EH (cell line): ENCODE measurements at regions not wholly inside any gene's neighbourhood (a gene's known extent, or its start where the extent isn't known, plus 50 kb on each side); places are given as distances from the start of the nearest gene placed in this dataset.
A peak's percentile ranks its signal among the peaks of the same experiment; 100 is the strongest.
"Not testable (repeated sequence)": the region's sequence is repeated elsewhere in the genome, so short reads cannot be mapped to it uniquely, and the experiment has no call there.

ENCODE experiments used
- DNase-seq: peaks from one replicate; pipeline ENCODE4 v3.0.0-alpha.2; 2015; ENCODE audit warnings: low read depth

DNA sequence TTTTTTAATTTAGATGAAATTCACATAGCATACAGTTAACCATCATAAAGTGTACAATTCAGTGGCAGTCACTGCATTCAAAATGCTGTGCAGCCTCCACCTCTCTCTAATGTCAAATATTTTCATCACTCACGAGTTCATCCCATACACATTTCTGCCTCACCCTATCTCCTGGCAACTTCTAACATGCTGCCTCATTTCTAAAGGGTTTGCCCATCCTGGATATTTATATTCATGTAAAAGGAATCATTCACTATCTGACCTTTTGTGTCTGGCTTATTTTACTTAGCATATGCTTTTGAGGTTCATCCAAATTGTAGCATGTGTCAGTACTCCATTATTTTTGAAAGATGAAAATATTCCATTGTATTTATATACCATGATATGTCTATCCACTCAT is 286.9 kb upstream of the VSTM2A start:
- no peak for DNase-seq

DNA sequence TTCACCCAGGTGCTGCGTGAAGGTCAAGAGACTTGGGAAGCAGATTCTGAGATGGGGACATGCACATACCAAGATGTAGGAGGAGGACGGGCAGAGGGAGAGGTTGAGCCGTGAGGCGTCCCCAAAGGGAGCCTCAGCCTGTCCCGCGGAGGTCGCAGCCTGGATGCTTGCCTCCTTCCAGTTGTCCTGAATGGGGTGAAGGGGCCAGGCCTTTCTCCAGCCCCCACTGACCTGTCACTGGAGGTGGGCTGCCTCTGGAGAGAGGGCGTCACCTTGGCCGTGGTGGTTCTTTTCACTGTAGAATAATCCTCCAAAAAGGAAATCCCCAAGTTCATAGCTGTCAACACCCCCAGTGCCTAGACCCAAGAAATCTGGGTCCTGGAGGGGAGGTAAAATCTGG is 283.0 kb upstream of the VSTM2A start:
- DNase-seq: no peak

DNA sequence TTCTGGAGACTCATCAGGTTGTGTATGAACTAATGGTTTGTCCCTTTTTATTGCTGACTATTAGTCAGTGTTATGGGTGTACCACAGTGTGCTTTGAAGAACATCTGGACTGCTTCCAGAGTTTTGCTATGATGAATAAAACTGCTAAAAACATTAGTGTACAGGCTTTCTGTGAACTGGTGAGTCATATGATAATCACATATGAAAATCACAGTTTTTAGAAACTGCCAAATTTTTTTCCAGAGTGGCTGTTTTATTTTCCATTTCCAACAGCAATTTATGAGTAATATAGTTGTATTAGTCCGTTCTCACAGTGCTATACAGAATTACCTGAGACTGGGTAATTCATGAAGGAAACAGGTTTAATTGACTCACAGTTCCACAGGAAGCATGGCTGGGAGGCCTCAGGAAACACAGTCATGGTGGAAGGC is 281.2 kb upstream of the VSTM2A start:
- peak; percentile 1 for DNase-seq

DNA sequence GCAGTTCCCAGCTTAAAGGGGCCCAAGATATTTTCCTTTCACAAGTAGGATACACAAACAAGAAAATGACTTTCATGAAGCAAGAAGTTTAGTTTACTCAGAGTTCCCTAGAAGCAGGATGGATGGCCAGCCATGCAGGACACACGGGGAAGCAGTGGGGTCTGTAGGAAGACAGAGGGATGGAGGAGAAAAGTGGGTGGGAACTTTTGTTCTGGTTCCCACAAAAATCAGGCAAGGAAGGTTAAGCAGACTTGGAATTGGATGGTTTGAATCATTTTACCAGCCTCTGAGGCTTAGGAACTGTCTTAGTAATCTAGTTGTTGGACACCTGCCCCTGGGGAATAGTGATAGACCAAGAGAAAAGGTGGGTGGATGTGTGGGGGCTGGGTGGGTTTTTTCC is 263.3 kb upstream of the VSTM2A start:
- no peak for DNase-seq

DNA sequence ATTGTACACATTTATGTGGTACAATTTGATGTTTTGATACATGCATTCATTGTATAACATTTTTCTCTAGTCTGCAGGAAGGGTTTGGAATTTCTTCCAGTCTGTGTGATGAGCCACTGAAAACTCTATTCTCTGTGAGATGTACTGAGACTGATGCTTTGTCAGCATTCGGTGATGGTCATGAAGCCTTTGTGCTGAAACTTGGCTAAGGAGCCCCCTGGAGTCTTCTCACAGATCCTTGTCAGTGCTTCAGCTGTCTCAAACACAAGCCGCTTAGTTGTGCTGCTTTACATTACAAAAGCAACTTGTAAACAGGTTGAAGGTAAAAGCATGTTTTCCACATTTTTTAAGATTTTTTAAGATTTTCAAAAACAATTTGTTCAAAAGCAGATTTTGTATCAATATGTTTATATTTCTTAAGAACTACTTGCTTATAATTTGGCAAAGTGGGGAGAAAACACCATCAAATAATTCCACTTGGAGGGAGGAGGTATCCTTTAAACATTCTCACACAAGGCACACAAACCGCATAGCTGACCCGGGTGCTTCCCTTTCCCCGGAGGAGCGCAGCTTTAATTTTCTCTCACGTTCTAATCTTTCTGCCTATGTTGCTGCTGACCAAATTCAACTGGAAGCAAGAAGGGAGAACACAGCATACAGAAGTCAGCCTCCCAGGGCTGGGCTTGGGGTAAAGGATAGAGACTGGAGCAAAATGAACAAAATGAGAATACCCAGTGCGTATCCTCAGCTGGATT is 249.8 kb upstream of the VSTM2A start:
- no peak for DNase-seq

DNA sequence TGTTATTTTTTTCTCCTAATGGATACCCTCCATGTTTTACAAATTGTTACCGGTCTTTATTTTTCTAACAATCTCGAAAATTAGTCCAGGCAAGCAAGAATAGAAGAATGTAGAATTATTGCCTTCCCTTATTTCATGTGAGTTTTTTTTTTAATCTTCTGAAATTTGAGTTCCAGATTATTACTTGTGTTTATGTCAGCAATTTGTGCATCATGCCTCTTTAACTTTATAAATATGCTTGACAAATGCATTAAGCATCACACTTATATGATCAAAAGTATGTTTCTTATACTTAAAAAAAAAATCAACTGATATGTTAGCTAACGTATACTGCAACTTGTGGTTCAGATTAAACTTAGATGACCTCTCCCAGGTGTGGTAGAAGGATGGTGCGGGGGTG is 242.7 kb upstream of the VSTM2A start:
- no peak for DNase-seq

DNA sequence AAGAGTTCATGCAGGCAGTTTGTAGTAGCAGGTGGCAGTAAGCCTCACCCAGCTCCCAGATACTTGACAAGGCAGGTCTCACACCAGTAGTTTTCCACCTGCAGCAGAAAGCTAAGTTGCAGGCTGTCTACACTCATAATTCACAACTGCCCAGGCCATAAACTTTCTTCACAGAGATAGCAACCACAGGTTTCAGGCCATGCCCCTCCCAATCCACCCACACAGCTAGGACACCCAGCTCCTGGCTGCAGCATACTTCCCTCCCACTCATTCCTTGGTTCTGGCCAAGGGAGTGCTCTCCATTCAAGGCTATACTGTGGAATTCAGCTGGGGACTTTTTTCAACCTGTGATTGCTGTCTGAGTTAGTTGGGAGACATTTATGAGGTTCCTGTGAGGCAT is 226.2 kb upstream of the VSTM2A start:
- not testable (repeated sequence) for DNase-seq

DNA sequence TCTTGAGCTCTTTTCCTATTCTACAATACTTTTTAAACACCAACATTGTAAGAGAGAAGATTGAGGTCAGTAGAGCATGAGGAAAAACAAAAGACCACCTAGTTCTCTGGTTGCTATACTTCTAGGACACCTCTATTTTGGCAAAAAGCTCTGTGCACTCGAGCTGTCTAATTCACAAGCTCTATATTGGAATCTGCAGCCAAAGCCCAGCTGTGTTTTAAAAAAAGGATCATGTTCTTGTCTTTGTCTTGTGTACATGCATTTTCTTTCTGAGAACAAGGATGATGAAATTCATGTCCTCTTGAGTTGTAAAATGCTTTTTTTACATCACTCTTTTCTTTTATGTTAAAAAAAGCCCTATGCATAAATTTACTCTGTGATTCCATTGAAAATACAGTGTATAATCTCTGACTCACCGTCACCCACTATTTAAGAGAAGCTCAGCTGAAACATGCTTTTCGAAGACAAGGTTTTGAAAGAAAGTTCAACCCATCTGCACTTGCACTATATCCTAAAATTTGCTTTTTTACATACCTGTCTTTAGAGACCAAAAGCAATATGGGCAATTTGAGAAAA is 215.5 kb upstream of the VSTM2A start:
- DNase-seq: no peak

DNA sequence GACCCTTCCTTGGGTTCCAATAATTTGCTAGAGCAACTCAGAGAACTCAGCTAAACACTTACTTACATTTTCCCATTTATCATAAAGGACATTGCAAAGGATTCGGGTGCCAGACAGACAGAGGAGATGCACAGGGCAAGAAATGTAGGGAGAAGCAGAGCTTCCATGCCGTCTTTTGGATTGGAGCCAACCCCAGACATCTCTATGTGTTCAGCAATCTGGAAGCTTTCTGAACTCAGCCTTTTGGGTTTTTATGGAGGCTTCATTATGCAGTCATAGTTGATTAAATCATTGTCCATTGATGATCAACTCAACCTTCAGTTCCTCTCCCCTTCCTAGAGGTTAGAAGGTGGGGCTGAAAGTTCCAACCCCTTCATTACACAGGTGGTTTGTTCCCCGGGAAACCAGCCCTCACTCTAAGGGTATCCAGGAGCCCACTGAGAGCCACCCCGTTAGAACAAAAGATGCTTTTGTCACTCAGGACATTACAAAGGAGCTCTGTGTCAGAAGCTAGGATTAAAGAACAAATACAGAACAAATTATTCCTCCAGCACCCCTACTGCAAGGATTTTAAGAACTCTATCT is 211.9 kb upstream of the VSTM2A start:
- DNase-seq: no peak

DNA sequence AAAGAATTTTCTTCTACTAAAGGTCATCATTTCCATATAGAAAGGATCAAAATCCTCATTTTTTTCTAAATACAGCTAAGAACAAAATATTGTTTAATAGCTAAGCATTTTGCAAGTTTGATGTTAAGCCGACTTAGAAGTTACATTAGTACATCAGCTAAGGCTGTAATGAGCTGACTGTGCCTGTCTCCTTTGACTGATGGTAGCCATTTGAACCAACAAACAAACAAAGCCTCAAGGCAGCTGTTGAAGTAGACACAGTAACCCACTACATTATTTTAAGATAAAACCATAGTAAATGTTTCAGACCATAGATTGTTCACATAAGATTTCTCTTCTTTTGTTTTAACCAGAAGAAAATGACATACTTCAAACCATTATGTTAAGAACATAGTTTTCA is 210.9 kb upstream of the VSTM2A start:
- no peak for DNase-seq

DNA sequence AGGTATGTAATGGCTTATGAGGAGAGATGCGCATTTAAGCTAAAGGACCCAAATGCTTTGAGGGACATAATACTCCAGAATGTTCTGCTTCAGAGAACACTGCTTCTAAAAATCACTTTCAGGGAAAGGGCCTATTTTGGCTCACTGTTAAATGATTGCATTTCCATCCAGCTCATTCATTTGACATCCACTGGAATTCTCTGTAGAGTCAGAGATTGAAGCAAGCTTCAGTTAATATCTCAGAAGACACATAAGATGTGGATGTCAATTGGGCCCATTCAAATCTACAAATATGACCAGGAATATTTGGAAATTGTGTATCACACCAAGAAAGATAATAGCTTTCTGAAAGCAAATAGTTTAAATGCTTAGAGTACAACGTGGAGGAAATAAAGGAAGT is 209.9 kb upstream of the VSTM2A start:
- DNase-seq: no peak

DNA sequence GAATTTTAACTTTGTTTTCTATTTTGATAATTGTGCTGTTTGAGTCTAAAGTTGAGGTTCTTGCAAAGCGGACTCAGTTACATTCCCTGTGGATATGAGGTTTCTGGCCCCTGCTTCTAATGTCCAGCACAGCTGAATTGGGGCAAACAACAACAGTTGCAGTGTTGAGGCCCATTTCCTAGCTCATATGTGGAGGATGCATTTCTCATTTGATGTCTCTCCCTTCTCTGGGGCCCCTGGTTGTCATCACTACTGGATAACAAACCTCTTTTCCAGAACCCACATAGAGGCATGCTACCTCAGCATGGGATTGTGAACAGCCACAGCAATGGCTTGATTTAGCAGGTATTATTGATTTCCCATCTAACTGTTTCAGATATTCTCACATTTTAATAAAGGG is 208.2 kb upstream of the VSTM2A start:
- no peak for DNase-seq

DNA sequence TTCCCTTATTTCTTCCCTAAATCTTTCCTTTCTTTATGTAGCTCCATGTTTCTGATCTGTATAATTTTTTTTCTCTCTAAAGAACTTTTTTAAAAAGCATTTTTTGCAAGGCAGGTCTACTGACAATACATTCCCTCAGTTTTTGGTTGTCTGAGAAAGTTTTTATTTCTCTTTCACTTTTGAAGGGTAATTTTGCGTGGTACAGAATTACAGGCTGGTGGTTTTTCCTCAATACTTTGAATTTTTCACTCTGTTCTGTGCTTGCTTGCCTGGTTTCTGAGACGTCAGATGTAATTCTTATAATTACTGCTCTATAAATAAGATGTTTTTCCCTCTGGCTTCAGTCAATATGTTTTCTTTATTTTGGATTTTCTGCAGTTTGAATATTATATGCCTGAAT is 205.4 kb upstream of the VSTM2A start:
- no peak for DNase-seq

DNA sequence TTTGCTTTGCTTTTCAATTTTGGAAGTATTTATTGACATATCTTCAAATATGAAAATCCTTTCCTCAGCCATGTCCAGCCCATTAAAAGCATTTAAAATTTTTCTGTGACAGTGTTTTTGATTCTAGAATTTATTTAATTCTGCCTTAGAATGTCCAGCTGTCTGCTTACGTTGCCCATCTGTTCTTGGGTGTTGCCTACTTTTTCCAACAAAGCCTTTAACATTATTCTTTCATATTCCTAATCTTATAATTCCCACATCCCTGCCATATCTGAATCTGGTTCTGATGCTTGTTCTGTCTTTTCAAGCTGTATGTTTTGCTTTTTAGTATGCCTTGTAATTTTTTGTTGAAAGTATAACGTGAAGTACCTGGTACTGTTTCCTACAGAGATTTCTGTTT is 204.7 kb upstream of the VSTM2A start:
- DNase-seq: no peak

DNA sequence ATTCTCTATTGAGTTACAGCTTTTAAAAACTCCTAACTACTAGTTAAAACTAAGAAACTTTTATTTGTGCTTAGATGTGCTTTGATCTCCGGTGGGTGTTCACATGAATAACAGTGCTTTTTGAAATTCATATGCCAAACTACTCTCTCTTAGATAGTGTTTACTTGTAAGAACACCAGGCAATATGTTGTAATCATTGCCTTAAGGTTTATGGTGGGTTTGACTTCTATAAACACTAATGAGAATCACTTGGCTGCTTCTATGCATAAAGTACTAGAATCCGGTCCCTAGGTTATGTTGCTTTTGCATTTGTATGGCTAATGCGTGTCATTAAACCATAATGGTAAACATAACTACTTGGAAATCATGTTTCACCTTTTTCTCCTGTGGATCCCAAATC is 203.9 kb upstream of the VSTM2A start:
- DNase-seq: no peak

DNA sequence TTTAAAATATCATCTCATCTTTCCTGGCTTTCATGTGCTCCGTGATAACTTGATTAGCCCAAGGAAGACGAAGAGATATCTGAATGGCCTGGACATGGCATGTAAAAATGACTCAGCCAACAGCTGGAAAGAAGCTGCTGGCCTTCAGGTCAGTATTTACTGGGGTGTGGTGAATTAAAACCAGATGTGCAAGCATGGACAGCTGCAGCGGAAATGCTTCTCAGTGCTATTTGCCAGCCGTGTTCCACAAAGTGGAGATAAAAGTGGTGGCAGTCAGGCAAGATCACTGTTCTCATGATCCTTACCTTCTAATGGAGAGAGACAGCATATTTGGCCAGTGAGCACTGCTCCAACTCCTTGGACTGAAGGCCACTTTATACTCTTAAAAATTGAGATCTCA is 203.1 kb upstream of the VSTM2A start:
- no peak for DNase-seq

DNA sequence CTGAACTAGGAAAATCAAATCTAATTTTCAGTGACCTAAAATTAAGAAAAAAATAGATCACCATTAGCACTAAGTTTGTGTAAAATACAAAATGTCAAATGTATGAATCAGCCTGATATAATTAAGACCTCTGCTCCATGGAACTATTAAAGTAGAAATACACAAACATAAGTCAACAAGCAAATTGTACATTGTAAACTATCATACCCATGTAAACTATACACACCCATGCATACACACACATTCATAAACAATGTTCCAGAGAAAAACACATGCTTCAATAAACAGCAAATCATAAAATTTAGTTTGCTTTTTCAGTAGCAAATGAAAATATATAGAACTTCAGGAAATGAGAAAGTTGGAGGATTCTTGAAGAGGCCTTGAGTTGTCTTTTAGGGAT is 199.7 kb upstream of the VSTM2A start:
- no peak for DNase-seq

DNA sequence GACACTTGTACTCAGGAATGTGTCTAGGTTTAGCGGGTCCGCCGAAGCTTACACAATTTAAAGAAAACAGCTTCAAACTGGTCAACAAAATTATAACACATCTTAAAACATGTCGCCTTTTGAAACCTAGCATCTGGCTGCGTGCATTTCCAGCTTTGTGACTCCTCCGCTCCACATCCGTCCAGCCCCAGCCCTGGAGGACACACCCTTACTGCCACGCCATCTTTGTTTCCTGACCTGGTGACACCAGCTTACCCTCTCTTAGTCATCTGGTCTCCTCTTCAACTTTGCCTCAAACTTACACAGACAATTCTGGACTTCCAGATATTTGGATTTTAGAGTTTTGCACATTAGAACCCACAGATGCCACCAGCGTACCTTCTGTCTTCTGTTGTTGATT is 198.7 kb upstream of the VSTM2A start:
- DNase-seq: no peak

DNA sequence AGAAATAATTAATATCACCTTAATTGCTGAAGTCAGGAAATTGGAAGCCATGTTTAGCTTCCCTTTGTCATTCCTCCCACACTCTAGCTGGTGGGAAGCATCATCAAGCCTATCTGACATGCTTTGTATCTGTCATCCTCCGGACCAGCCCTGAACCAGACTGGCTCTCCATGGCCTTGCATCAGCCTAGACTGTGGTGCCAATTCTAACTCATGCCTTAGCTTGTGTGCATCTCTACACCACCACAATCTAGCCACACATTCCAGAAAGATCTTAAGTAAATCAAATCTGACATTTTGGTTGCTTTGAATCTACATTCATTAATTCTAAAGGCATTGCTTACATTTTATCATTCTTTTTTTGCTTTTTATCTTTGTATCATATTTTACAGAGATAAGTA is 196.4 kb upstream of the VSTM2A start:
- DNase-seq: no peak

DNA sequence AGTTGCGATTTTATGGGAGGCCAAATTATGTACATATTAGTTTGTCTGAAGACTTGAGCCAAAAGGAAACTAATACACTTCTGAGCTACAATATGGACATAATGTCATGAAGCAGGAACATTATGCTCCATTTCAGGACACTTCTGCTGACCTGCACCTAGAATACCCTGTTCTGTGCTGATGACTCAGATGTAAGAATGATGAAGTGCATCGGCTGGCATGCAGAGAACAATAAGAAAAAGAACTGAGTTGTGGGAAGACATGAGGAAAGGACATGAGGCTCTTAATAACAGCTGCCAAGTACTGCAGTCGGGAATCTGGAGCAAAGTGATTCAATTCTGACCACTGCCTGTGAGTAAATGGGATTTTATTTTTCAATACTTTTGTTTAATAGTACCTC is 192.9 kb upstream of the VSTM2A start:
- no peak for DNase-seq

DNA sequence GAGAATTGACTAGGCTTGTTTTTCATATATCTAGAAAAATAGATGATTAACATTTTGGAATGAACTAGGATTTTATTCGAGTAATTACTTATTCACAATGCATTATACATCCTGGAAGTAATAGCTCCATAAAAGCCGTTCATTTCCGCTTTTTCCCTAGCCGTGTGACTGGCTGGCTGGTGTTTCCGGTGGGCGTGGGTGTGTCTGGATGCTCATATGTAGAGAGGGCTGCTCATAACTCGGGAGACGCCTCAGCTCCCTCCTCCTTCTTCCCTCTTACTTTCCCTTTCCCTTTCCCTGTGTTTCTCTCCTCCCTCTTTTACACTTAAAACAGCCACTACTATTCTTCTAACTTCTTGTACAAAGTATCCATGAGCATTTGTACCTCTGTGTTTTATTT is 187.7 kb upstream of the VSTM2A start:
- DNase-seq: no peak

DNA sequence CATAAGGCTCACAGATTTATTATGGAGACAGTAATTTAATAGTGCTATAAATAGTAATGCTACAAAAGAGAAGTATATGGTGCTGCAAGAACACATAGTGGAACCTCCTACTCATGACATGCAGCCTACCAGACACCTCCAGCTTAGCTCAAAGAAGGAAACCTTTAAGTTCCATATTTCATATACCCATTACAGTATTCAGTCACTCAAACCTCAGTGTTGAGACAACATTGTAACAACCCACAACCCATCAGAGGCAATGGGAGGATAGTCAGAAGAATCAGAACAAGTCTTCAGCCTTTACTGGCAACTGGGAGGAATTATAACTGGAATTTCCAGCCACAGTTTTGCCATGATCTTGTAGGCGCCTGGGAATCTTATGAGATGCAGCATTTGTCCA is 186.3 kb upstream of the VSTM2A start:
- DNase-seq: no peak

DNA sequence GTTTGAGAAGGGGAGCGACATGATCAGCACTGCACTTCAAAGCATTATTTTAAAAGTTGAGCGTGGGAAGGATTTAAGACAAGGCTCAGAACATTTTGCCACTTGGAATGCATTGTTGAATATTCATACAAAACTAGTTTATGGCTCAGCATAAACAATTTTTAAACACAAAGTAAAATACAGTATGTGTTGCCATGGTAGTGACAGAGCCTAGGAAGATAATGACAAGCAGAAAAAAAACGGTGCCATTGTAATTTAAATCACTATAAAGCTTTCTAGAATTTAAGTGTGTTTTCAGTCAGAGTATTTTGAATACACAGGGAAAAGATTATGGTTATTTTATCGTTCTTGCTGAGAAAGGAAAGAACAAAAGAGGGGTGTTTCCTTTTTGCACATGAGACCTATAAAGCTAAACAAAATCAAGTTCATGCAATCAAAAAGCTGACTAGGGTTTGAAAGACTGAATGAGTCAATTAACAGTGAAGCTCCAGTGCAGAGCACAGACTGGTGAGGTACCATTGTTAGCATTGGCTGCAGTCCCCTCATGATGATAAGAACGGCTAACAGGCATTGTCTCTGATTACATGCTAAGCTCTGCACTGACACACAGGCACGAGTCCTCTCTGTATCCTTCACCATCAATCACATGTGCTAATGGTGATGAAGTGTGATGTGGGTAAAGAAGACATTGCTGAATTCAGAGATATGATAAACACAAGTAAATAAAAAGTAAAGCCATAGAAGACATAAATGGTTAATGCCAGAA is 181.9 kb upstream of the VSTM2A start:
- no peak for DNase-seq
